DMS 273 treated with DMSO at 0.1 percent for 48 hours (cell line): ENCODE measurements at regions not wholly inside any gene's neighbourhood (a gene's known extent, or its start where the extent isn't known, plus 50 kb on each side); places are given as distances from the start of the nearest gene placed in this dataset.
"Not testable (repeated sequence)": the region's sequence is repeated elsewhere in the genome, so short reads cannot be mapped to it uniquely, and the experiment has no call there.

ENCODE experiments used
- DNase-seq: peaks from one replicate; lab custom pipeline; 2025; lab: John Stamatoyannopoulos, UW

GRCh38 chrX:40414335-40414734, 166.4 kb upstream of the ATP6AP2 start:
- DNase-seq = no peak

GRCh38 chrX:40411340-40412111, 169.2 kb upstream of the ATP6AP2 start:
- no peak for DNase-seq

GRCh38 chrX:40410859-40411258, 169.9 kb upstream of the ATP6AP2 start:
- no peak for DNase-seq

GRCh38 chrX:40406330-40406859, 174.4 kb upstream of the ATP6AP2 start:
- no peak for DNase-seq

GRCh38 chrX:40405399-40405798, 175.4 kb upstream of the ATP6AP2 start:
- DNase-seq = no peak

- no peak for DNase-seq
Observed at GRCh38 chrX:40403757-40404156, 177.0 kb upstream of the ATP6AP2 start.

- no peak for DNase-seq
Observed at GRCh38 chrX:40402831-40403533, 177.8 kb upstream of the ATP6AP2 start.

- DNase-seq = no peak
Observed at GRCh38 chrX:40395102-40395501, 185.7 kb upstream of the ATP6AP2 start.

- no peak for DNase-seq
Observed at GRCh38 chrX:40394302-40394701, 186.5 kb upstream of the ATP6AP2 start.

- no peak for DNase-seq
Observed at GRCh38 chrX:40392599-40392998, 188.2 kb upstream of the ATP6AP2 start.

GRCh38 chrX:40391662-40392061, 189.1 kb upstream of the ATP6AP2 start:
- no peak for DNase-seq

GRCh38 chrX:40389555-40389954, 191.2 kb upstream of the ATP6AP2 start:
- no peak for DNase-seq

- no peak for DNase-seq
Observed at GRCh38 chrX:40388441-40388840, 192.3 kb upstream of the ATP6AP2 start.

GRCh38 chrX:40387869-40388268, 192.9 kb upstream of the ATP6AP2 start:
- DNase-seq = not testable (repeated sequence)

- not testable (repeated sequence) for DNase-seq
Observed at GRCh38 chrX:40387311-40387710, 193.5 kb upstream of the ATP6AP2 start.

GRCh38 chrX:40385682-40386081, 195.1 kb upstream of the ATP6AP2 start:
- DNase-seq = no peak

GRCh38 chrX:40385256-40385655, 195.5 kb upstream of the ATP6AP2 start:
- DNase-seq = no peak

GRCh38 chrX:40383969-40384368, 196.8 kb upstream of the ATP6AP2 start:
- DNase-seq = no peak

- DNase-seq = no peak
Observed at GRCh38 chrX:40383360-40383759, 197.4 kb upstream of the ATP6AP2 start.

- DNase-seq = no peak
Observed at GRCh38 chrX:40380655-40381488, 199.9 kb upstream of the ATP6AP2 start.

GRCh38 chrX:40377684-40378083, 203.1 kb upstream of the ATP6AP2 start:
- DNase-seq = no peak

- DNase-seq = no peak
Observed at GRCh38 chrX:40374486-40374885, 206.3 kb upstream of the ATP6AP2 start.
